Gastrocnemius medialis (tissue), 4 donors: ENCODE measurements at regions not wholly inside any gene's neighbourhood (a gene's known extent, or its start where the extent isn't known, plus 50 kb on each side); places are given as distances from the start of the nearest gene placed in this dataset.

ENCODE experiments used
- ATAC-seq, 2 donors: fragments of 150-250 bp; one replicate each; pipeline ENCODE4 v1.9.1; 2016
- DNase-seq, 2 donors: peaks; one replicate each; pipeline ENCODE4 v3.0.0-alpha.2; 2019
- H3K27ac ChIP-seq, 4 donors: fragments of 200-600 bp; sonication (generic); 1 replicate in 1 of 4; 2 replicates in 3 of 4; pipeline ENCODE4 v1.5.1; 2016 to 2018; ENCODE audit warnings: mild to moderate bottlenecking in 2 of 4, moderate library complexity in 1 of 4
- H3K27me3 ChIP-seq, 3 donors: fragments of 200-600 bp; sonication (generic) in 2 of 3; 1 replicate in 1 of 3; 2 replicates in 2 of 3; pipeline versions ENCODE4 v1.5.1 to v1.6.0; 2016 to 2019; ENCODE audit warnings: mild to moderate bottlenecking in 1 of 3, moderate library complexity in 1 of 3
- H3K36me3 ChIP-seq, 2 donors: fragments of 200-600 bp; sonication (generic) in 1 of 2; one replicate each; pipeline ENCODE4 v1.5.1; 2017 to 2018
- H3K4me1 ChIP-seq, 2 donors: fragments of 200-600 bp; sonication (generic) in 1 of 2; one replicate each; pipeline ENCODE4 v1.5.1; 2016 to 2017; ENCODE audit warnings: mild to moderate bottlenecking in 2 of 2
- H3K4me3 ChIP-seq, 4 donors: fragments of 200-600 bp; sonication (generic) in 3 of 4; 1 replicate in 1 of 4; 2 replicates in 3 of 4; pipeline ENCODE4 v1.5.1; 2016 to 2019; ENCODE audit warnings: mild to moderate bottlenecking in 2 of 4
- H3K9me3 ChIP-seq, 3 donors: fragments of 200-600 bp; sonication (generic) in 2 of 3; 1 replicate in 1 of 3; 2 replicates in 2 of 3; pipeline ENCODE4 v1.5.1; 2016 to 2019
- POLR2A ChIP-seq, 2 donors: fragments of 450-650 bp; IDR thresholded peaks; one replicate each; pipeline ENCODE4 v1.6.1; 2017; ENCODE audit warnings: antibody characterized with exemption in 2 of 2, mild to moderate bottlenecking in 2 of 2, moderate library complexity in 2 of 2
- in situ Hi-C, 4 donors: fragments of 200-750 bp; cut with MboI; loops; one replicate each; pipeline versions ENCODE4 v1.15.0 to v1.8.0; 2017; ENCODE audit warnings: low sequenced_read_pairs in 4 of 4
- intact Hi-C: fragments of 100-400 bp; cut with DNase I; formaldehyde crosslinking; loops from one replicate; pipeline ENCODE4 v1.15.1; 2023; ENCODE audit warnings: low total_unique reads
- TF ChIP-seq, protein P1 (sequence below), 5 experiments: fragments of 450-650 bp in 3 of 5; fragments of 200-600 bp in 2 of 5; sonication (generic) in 2 of 5; IDR thresholded peaks in 4 of 5; conservative IDR thresholded peaks in 1 of 5; 1 replicate in 4 of 5; 2 replicates in 1 of 5; pipeline ENCODE4 v1.5.1; 2016 to 2019; ENCODE audit warnings: antibody characterized with exemption in 5 of 5, mild to moderate bottlenecking in 3 of 5, moderate library complexity in 3 of 5

DNA sequence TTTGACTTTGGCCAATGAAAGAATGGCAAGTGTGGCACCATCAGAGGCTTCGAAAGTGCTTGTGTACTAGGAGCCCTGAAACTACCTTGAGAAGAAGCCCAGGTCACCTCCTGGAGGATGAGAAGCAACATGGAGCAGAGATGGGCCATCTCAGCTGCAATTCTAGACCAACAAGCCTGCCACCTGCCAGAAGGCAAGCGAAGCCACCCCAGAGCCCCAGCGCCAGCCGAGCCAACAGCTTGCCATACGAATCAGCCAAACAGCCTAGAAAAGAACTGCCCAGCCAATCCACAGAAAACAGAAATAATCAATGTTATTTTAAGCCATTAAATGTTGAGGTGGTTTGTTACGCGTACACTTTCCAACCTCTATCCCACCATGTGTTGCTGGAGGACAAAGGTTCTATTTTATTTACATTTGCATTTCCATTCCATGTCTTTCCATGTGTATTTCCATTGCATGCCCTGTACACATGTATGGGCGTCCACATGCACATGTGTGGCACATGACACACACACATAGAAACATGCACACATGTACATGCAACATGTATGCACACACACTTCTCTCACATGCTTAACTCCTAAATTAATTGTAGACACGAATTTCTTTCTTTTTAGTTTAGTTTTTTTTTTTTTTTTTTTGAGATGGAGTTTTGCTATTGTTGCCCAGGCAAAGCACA lies 144.3 kb upstream of the TNRC6C start:
- H3K27me3 ChIP-seq: no peaks in the 10 kb centered on the region
- in situ Hi-C loops (no loop called here), intact Hi-C loops (loop anchor here (5.0 kb wide), 1 partner anchor 73 kb away; no protein-coding TSS in a partner anchor)
- no peaks in the 10 kb centered on the region for H3K9me3 ChIP-seq
- no peak overlapping the region for H3K27ac ChIP-seq
- no peak overlapping the region for H3K4me3 ChIP-seq
- H3K4me1 ChIP-seq: peaks cover 20 to 32% of the 10 kb centered on the region in 2 donors
- DNase-seq: no peak
- TF ChIP-seq, protein P1, sequence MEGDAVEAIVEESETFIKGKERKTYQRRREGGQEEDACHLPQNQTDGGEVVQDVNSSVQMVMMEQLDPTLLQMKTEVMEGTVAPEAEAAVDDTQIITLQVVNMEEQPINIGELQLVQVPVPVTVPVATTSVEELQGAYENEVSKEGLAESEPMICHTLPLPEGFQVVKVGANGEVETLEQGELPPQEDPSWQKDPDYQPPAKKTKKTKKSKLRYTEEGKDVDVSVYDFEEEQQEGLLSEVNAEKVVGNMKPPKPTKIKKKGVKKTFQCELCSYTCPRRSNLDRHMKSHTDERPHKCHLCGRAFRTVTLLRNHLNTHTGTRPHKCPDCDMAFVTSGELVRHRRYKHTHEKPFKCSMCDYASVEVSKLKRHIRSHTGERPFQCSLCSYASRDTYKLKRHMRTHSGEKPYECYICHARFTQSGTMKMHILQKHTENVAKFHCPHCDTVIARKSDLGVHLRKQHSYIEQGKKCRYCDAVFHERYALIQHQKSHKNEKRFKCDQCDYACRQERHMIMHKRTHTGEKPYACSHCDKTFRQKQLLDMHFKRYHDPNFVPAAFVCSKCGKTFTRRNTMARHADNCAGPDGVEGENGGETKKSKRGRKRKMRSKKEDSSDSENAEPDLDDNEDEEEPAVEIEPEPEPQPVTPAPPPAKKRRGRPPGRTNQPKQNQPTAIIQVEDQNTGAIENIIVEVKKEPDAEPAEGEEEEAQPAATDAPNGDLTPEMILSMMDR (IDR thresholded peaks at IDR 0.05 in 4 of 5, conservative IDR thresholded peaks at IDR 0.05 in 1 of 5): no peak
- no peak for TF ChIP-seq POLR2A (IDR thresholded peaks at IDR 0.05)
- no peaks in the 10 kb centered on the region for H3K36me3 ChIP-seq
- no peak for ATAC-seq

DNA sequence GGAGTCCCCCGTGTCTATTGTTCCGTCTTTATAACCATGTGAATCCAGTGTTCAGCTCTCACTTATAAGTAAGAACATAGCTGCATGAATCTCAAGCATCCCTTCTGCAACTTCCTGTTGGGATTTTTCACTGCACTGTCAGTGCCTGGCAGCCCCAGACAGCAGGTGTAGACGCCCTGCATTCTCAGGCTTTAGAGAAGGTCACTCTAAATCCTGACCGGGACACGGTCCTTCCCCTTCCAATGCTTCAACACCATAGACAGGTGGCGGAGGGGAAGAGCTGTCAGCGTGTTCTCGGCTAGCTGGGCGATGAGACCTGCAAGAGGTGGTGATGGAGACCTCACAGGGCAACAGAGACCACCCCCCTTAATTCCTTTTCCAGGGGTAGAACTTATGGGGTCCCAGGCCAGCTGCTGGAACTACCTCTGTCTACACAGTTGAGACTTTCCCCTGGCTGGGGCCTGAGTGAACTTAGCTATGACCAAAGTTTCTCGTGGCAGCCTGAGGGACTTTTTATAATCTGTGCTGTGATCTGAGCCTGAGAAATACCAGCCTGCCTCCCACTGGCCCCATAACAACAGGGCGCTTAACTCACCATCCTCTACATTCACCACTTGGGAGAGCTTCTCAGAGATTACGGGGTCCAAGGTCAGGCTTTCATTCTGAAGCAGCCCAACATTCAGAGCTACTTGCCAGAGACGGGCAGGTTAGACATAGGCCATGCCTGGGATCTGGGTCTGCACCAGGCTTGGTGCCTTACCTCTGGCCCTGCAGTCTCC lies 143.2 kb upstream of the TNRC6C start:
- no peak for TF ChIP-seq POLR2A (IDR thresholded peaks at IDR 0.05)
- TF ChIP-seq, protein P1 (IDR thresholded peaks at IDR 0.05 in 4 of 5, conservative IDR thresholded peaks at IDR 0.05 in 1 of 5): no peak
- Histone ChIP-seq H3K36me3 (no peaks in the 10 kb centered on the region), H3K9me3 (no peaks in the 10 kb centered on the region), H3K4me3 (no peak overlapping the region), H3K27ac (peak overlapping the region in 1 of 4 donors; percentile 59), H3K4me1 (peaks cover 18 to 29% of the 10 kb centered on the region in 2 donors), H3K27me3 (no peaks in the 10 kb centered on the region)
- ATAC-seq: peak in 1 of 2 donors; percentile 54
- DNase-seq: peak in 1 of 2 donors; percentile 31
- in situ Hi-C loops (no loop called here), intact Hi-C loops (no loop called here)

DNA sequence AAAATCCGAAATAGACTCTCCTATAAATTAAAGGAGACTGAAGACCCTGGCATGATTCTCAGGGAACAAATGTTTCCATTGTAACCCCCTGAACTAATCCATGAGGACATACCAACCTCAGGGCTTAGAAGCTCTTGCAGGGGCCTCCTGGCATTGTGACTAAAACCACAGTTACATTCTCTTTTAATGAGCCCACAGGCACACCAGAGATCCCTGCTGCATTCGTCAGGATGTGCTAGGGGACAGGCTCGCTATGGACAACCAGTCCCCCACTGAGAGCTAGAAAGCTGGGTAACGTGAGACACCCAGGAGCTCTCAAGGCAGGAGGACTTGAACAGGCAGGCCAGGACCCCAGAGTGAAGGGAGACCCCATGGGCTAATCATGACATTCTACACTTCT lies 140.6 kb upstream of the TNRC6C start:
- DNase-seq: no peak
- Histone ChIP-seq H3K4me1 (peaks cover 0 to 7% of the 10 kb centered on the region in 2 donors), H3K4me3 (no peak overlapping the region), H3K36me3 (no peaks in the 10 kb centered on the region), H3K27me3 (no peaks in the 10 kb centered on the region), H3K27ac (no peak overlapping the region), H3K9me3 (no peaks in the 10 kb centered on the region)
- intact Hi-C loops: no loop called here
- ATAC-seq: no peak
- TF ChIP-seq POLR2A (IDR thresholded peaks at IDR 0.05): no peak
- TF ChIP-seq, protein P1 (IDR thresholded peaks at IDR 0.05 in 4 of 5, conservative IDR thresholded peaks at IDR 0.05 in 1 of 5): no peak
- in situ Hi-C loops: no loop called here

DNA sequence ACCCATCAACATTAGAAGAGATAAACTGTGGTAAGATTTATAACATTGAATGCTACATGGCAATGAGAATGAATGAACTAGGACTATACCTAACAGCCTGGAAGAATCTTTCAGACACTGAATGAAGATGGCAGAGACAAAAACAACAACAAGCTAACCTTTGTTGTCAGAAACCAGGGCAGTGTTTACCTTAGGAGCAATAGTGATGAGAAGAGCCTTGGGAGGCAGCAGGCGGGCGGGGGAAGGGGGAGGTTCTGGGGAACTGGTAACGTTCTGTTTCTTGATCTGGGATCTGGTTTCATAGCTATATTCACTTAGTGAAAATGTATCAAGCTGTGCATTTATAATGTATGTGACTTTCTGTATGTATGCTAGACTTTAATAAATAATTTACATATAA lies 139.0 kb upstream of the TNRC6C start:
- TF ChIP-seq, protein P1 (IDR thresholded peaks at IDR 0.05 in 4 of 5, conservative IDR thresholded peaks at IDR 0.05 in 1 of 5): no peak
- no peak for TF ChIP-seq POLR2A (IDR thresholded peaks at IDR 0.05)
- no peak overlapping the region for H3K27ac ChIP-seq
- H3K9me3 ChIP-seq: no peaks in the 10 kb centered on the region
- peaks cover 0 to 7% of the 10 kb centered on the region in 2 donors for H3K4me1 ChIP-seq
- no peaks in the 10 kb centered on the region for H3K27me3 ChIP-seq
- intact Hi-C loops (no loop called here), in situ Hi-C loops (no loop called here)
- no peak overlapping the region for H3K4me3 ChIP-seq
- DNase-seq: no peak
- H3K36me3 ChIP-seq: no peaks in the 10 kb centered on the region
- ATAC-seq: no peak
